ENCODE measurements at regions not wholly inside any gene's neighbourhood (a gene's known extent, or its start where the extent isn't known, plus 50 kb on each side); places are given as distances from the start of the nearest gene placed in this dataset.

DNA sequence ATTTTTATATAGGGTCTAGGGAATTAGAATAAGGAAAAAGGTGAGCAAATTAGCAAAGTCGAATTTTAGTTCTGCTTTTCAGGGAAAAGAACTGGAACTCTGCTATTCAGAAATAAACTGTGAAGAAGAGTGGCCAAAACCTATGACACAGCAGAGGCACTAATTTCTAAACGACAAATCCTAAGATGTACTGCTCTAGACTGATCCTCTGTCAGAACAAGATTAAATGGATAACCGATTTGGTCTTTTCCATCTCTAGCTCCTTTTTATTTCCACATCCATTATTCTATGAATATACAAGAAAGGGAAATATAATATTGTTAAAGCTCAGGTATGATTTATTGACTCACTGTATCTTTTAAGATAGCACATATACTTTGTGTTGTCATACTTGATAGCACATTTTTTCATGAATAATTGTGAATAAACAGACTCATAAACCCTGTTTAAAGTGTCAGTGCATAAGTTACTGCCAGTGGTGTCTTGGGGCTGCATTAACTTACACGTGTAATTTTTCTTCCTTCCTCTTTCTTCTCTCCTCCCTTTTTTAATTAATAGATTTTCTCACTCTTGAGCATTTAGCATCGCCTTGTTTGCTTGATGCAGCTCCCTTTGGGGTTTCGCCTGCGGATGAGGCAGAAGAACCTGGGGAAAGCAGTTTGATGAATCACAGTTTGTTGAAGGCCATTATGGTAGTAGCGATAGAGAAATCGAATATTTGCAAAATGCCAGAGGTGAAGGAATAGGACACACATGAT is 496.6 kb downstream of the ADGRL2 start:
- DNase-seq, result no peak

DNA sequence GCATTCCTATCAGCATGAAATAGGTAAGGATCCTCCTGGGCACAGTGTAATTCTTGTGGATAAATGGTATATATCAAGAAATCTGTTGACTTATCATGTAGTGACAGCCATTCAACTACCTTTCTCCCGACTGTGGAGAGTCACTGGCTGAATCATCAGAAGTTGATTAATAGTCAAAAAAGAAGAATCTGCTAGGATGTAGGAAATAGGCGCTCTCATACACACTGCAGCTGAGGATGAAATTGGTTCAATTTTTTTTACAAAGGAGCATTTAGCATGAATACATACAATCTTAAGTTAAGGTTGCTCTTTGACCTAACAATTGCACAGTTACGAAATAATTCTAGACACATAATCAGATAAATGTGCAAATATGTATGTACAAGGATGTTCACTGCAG is 486.8 kb downstream of the ADGRL2 start:
- no peak for DNase-seq

DNA sequence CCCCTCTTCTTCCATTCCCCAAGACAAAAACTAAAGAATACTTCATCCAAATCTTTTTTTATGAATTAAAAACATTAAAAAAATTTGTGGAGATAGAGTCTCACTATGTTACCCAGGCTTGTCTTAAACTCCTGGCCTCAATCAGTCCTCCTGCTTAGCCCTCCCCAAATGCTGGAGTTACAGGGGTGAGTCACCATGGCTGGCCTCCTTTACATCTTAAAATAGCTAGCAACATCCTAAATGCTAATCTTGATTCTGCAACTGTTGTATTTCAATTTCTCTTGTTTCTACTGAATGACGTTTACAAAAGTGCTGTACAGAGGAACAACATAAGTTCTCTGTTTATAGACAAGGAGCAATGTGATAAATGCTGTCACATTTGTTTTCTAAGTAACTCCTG is 483.5 kb downstream of the ADGRL2 start:
- no peak for DNase-seq

DNA sequence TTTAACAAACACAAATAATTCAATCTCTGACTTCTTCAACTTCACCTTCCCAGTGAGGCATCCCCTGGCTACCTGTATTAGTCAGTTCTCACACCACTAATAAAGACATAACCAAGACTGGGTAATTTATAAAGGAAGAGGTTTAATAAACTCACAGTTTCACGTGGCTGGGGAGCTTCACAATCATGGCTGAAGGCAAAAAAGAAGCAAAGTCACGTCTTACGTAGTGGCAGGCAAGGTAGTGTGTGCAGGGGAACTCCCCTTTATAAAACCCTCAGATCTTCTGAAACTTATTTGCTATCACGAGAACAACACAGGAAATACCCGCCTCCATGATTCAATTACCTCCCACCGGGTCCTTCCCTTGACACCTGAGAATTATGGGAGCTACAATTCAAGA is 478.5 kb downstream of the ADGRL2 start:
- no peak for DNase-seq

DNA sequence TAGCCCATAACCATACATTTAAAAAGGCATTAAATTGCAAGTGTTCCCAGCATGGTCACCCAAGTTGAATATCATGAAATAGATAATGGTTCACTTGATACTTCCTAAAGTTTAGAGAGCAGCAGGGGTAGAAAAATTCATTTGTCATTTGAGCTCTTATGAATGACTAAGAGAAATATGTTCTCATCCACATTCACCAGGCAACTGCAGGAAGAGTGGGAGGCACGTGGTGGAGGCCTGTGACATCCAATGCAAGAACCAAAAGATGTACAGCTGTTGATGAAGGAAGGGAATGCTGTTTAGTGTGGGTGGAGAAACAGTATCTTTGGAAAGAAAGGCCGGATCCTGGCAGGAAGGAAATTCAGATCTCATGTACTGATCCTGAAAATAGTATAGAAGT is 473.1 kb downstream of the ADGRL2 start:
- DNase-seq, result no peak

DNA sequence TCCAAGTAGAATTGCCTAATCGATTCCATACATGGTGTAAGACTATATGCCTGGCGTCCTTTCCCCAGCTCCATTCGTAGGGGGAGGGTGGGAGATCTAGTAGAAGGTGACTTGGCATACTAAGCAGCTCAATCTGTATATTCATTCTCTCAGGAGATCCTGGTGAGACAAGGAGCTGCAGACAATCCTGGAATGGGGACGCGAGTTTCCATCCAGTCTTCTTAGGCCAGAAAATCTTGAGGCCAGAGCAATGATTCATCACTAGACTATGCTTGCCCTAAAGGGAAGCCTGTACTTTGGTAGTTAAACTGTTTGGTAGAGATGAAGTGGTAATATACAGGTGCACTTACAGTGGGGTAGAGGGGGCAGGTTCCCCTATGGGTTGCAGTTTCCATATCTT is 468.7 kb downstream of the ADGRL2 start:
- DNase-seq, result no peak

DNA sequence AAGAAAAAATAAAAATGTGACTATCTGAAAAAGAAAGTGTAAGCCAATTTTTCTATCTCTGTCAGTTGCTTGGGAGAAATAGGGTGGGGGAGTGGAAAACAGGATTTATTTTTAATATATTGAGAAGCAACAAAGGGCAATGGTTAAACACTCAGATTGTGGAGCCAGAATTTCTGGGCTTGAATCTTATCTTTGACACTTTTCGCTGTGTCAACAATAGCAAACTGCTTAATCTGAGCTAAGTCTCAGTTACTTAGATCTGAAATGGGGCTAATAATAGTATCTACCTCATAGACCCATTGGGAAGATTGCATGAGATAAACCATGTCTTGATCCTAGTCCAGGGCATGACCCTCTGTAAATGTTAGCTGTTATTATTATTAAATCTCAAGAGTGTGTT is 468.1 kb downstream of the ADGRL2 start:
- DNase-seq, result no peak

DNA sequence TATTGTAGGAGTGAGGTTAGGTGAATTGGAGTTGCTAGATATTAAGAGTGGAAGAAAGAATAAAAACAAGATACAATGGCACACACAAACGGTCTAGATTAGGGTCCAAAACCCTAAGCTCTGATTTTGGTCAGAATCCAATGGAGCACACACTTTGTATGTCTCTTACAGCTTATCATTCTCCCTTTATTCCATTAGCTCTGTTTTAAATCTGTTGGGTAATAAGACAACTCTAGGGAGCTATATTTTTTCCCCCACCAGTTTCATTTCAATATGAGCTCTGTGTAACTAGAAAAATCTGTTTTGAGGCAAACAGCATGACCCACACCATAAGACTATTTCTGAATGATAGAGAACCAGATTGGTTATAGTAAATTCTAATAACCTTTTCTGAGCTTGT is 465.6 kb downstream of the ADGRL2 start:
- DNase-seq, result no peak

DNA sequence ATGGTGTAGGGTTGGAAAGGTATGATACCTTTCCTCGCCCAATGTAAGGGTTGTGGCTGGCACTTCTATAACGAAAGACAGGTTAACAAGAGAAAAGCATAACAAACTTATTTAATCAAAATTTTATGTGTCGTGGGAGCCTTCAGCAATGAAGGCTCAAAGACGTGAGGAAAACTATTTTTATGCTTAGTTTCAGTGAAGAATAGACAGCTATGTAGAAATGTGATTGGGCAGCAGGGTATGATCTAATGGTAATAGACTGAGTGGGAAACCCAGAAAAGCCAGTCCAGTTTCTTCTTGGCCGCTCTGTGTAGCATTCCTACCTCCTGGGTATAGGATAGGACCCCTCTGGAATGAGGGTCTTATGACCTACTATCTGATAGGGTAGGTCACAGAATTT is 464.7 kb downstream of the ADGRL2 start:
- no peak for DNase-seq

DNA sequence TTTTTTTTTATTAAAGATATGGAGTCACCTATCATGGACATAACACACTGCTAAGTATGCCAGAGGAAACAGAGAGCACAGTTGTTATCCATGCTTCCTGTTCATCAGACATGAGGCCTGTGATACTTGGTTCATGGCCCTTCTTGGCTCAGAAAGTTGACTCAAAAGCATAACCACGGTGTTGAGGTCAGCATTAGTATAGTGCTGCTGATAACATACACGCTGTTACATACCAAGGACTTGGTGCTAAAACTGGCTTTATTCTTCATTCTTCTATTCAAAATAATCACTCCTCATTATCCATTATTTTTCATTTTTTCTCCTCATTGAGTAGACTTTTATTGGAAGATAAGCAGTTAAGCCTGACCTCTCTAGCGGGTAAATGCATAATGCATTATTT is 464.1 kb downstream of the ADGRL2 start:
- DNase-seq, result no peak

DNA sequence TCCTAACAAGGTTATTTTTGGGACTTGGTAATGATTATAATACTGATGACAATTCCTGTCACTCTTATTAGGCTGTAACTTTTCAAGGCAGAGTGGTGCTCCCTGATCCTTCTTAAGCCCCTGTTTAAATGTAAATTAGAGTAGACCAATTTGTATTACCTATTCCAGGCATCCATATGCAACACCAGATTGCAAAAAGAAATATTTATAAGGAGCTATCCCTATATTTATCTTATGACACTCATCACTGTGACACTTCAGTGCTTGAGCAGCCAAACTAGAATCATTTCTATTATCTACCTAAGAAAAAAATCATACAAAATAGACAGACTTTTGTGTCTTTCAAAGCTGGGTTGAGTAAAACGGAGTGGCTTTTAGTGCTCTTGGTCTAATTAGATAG is 462.7 kb downstream of the ADGRL2 start:
- DNase-seq, result no peak

DNA sequence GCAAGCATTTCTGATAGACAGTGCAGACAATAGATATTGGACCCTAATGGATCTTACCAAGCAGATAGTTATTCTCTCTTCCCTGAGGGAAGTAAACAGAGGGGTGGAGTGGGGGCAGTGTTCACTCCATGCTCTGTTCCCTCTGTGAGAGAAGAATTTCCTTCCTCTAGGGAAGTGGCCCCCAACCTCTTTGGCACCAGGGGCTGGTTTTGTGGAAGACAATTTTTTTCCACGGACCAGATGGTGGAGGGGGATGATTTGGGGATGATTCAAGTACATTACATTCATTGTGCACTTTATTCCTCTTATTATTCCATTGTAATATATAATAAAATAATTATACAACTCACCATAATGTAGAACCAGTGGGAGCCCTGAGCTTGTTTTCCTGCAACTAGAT is 459.9 kb downstream of the ADGRL2 start:
- DNase-seq, result no peak

DNA sequence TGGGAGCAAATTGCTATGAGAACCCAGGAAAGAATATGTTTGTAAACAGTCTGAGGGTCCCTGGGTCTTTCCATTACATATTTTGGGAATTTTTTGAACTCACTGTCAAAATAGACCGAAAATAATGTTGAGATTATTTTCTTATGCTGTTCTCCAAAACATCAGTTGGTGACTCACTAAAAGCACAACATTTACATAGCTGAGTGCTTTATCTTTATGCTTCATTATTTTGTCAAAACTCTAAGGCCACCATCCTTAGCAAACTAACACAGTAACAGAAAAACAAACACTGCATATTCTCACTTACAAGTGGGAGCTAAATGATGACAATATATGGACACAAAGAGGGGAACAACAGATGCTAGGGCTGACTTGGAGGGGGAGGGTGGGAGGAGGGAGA is 459.3 kb downstream of the ADGRL2 start:
- no peak for DNase-seq

DNA sequence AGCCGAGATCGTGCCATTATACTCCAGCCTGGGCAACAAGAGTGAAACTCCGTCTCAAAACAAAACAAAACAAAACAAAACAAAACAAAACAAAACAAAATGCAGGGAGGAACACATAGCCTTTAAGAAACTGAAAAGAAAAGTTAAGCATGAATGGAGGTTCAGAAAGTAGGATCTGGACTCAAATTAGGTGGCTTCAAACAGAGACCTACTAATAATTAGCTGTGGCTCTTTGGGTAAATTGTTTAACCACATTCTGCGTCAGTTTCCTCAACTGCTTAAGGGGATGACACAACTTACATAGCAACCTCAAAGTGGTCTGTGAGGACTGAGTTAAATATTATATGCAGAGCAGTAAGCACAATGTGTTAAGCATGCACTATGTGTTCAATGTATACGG is 458.2 kb downstream of the ADGRL2 start:
- no peak for DNase-seq

DNA sequence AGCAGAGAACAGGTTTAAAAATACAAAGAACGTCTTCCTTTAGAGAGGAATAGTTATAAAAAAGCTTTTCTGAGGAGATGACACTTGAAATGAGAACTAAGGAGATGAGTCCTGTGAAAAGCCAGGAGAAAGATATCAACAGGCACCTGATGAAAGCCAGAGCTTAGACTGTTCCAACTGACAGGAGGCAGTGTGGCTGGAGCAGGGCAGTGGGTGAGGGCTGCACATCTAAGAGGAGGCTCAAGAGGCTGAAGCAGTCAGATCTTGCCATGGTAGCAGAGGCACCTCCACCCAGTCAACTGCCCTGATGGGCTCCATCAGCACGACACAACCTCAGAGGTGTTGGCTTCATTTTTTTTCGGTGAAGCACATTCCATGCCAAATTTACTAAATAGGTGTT is 445.3 kb downstream of the ADGRL2 start:
- no peak for DNase-seq

DNA sequence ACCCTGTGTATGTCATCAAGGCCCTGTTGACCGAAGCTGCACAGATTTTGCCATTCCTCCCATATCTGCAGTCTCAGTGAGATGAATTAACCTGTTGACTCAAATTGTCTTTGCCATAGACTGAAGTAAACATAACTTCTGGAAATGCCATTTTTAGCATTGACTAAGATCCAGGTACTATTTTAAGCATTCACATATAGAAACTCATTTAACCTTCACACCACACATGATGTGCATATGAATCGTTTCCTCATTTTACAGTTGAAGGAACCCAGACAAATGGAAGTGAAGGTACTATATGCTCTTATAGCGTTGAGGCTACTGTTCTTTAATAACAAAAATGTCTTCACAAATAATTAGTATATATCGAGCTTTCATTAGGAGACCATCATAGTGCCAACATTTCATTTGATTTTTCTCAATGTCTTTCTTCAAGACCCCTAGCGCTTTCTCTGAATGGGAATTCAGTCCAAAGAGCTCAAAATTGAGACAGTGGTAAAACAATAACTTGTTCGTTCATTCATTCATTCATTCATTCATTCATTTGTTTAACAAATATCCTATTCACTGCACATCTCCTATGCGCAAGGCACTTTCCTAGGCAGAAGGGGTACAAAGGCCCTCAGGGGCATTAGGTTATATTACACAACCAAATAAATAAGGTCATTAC is 444.7 kb downstream of the ADGRL2 start:
- no peak for DNase-seq

DNA sequence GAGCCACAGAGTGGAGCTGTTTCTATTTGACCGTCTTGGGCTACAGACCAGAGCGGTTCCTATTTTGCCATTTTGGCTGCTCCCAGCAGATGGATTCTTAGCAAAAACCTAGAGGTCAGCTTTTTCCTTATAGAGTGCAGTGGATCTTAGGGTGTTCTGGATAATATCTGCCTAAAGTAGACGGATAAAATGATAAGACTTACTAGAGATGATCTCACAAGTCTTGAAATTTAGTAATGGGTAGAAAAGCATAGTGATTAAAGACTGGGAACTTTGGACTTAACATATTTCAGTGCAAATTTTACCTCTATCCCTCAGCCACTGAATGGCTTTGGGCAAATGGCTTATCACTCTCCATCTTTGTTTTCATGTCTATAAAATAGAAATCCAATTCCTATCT is 439.8 kb downstream of the ADGRL2 start:
- DNase-seq, result no peak

DNA sequence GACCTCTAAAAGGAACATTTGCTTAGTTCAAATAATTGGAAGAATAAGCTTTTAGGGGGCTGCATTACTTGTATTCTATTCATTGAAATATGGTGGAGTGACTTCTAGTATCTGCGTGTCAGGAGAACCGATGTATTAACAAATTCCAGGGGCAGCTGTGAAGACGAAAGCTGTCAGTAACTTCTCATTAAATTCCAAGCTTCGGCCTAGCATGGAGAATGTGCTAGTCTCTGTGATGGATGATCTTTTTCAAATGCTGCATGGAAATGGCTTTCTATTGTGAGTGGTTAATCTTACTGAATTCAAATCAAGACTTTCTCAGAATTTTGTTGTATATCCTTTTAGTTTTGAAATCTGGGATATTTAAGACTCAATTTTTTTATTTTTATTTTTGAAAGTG is 429.9 kb downstream of the ADGRL2 start:
- DNase-seq, result no peak

DNA sequence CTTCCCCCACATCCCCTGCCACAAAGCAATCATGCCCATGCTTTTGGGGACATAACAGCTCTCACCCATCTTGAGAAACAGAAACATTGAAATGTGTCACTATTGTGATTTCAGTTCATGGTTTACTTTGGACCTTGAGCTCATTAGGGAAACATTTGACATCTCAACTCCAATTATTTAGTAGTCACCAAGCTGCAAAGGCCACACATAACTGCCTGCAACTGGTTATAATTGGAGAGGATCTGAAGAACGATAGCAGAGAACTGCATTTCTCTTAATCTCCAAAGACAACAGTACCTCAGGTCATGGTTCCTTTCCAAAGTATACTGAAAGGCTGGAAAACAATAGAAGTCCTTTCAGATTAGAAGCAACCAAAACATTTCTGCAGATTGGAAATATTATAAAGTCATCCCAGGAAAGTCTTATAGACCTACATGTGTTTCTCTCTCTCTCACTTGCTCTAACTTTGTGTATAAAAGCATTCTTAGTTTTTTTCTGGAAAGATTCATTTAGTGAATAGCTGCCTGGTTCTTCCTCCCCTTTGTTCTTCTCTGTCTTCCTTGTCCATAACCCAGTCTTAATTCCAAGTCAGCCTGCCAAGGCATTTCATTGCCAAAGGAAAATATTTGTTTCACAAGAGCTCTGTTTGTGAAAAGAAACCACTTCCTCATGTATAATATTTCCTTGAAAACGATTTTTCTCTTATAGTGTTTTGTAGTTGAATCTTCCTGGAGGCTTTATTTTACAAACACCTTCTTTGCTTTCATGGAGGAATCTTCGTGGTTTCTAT is 426.8 kb downstream of the ADGRL2 start:
- no peak for DNase-seq

DNA sequence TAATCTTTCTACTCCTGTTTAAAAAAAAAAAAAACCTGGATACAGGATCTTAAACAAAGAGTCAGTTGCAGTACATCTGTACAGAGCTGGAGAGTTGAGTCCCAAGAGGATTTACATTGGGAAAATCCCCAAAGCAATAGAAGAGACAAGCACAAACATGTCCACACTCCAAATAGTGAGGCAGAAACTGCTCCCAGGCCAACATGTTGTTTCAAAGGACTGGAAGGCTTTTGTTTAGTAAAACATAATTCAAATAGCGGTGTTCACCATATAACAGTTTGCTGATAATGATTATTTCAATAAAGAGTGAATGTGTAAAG is 425.4 kb downstream of the ADGRL2 start:
- no peak for DNase-seq

DNA sequence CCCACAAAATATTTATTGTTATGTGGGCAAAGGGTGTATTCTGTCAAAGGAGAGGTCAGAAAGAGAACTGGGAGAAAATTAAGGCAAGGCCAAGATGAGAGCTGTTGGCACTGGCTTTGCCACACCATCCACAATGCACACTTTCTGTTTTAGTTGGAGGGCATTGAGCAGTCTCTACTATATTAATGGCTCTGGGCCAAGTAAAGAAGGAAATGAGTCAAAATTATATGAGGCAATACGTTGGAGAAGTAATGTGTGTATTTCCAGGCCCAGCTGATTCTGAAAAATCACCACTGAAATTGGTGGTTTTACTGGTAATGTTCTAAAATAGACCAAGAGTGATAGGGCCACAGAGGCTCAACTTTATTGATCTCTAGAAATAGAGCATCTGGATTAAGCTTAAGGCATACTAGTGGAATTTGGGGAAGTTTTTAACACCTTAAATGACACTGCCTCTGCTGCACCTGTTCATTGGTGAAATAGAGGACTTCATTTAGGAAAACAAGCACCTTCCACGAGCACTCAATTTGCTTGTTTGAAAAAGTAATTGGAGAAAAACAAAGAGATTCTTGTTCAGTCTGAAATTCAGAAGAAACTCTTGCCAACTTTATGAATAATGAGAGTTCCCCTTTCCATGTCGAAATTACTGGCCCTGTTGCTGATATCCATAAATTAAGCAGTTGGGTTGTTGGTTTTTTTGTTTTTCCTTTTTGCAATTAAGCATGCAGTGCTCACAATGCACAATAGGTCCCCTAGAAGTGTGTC is 424.9 kb downstream of the ADGRL2 start:
- DNase-seq, result no peak

DNA sequence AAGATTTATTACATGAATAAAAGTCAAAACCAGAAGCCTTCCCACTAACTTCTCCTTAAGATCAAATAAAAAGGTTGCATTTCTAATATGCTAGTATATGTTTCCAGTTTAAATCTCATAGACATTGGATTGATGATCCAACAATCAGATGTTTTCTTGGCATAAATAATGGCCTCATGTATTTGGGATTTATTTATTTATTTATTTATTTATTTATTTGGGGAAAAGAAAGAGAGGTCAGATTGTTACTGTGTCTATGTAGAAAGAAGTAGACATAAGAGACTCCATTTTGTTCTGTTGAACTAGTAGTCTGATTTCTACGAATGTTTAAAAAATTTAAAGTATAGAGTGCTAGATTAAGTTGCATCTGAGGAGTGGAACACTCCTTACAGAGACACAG is 422.4 kb downstream of the ADGRL2 start:
- no peak for DNase-seq

DNA sequence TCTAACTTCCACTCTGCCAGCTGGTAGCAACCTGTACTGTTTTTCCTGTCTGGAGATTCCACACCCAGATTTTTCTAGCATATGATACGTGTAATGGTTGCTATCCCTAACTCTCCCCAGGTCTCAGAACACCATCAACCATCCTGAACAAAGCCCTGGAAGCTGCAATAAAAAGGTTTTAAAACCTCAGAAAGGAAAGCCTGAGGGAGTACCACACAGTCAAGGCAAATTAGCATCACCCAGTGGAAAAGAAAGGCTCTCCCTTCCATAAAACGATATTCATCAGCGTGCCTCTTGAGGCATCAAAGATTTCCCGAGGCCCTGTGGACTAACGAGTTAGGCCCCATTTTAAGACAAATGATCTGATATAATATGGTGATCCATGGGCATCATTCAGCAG is 421.0 kb downstream of the ADGRL2 start:
- no peak for DNase-seq

DNA sequence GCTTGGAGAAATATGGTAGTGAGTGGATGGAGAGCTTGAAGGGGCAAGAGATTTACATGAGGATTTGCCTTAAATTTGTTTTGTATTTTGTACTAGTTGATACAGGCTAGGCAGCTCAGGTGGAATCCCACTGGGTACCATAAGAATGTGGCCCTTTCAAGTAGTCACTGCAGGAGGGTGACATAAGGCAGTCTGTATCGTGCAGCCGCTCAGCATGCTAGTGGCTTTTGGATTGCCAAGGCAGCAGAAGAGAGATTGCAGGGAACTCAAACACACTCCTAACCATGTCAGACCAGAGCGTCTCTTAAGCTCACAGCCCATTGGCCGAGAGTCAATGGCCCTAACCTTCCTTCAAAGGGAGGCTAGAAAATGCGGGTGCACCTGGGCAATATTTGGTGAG is 420.0 kb downstream of the ADGRL2 start:
- no peak for DNase-seq
